Kidney capillary endothelial cell (primary cell): ENCODE measurements at regions not wholly inside any gene's neighbourhood (a gene's known extent, or its start where the extent isn't known, plus 50 kb on each side); places are given as distances from the start of the nearest gene placed in this dataset.
"Not testable (repeated sequence)": the region's sequence is repeated elsewhere in the genome, so short reads cannot be mapped to it uniquely, and the experiment has no call there.

Experiments used
- DNase-seq: peaks from one replicate; pipeline ENCODE4 v3.0.0-alpha.2; 2018; ENCODE audit warnings: low spot score

- no peak for DNase-seq
These were observed 54.4 kb upstream of the LGR5 start for GRCh38 chr12:71385155-71385554.

- not testable (repeated sequence) for DNase-seq
These were observed 62.8 kb upstream of the LGR5 start for GRCh38 chr12:71376711-71377355.

- DNase-seq = no peak
These were observed 68.5 kb upstream of the LGR5 start for GRCh38 chr12:71371122-71371521.

- no peak for DNase-seq
These were observed 79.6 kb upstream of the LGR5 start for GRCh38 chr12:71360013-71360412.

GRCh38 chr12:71356569-71356968 lies 83.0 kb upstream of the LGR5 start:
- DNase-seq = no peak

- DNase-seq = no peak
These were observed 84.7 kb upstream of the LGR5 start for GRCh38 chr12:71354871-71355270.

GRCh38 chr12:71353607-71354006 lies 86.0 kb upstream of the LGR5 start:
- DNase-seq = no peak

- no peak for DNase-seq
These were observed 89.6 kb upstream of the LGR5 start for GRCh38 chr12:71349950-71350349.

- DNase-seq = no peak
These were observed 100.7 kb upstream of the LGR5 start for GRCh38 chr12:71338933-71339332.

GRCh38 chr12:71335963-71336257 lies 103.7 kb upstream of the LGR5 start:
- DNase-seq = no peak

- no peak for DNase-seq
These were observed 104.2 kb upstream of the LGR5 start for GRCh38 chr12:71335151-71335962.

- no peak for DNase-seq
These were observed 106.2 kb upstream of the LGR5 start for GRCh38 chr12:71333418-71333817.

GRCh38 chr12:71329956-71330355 lies 109.6 kb upstream of the LGR5 start:
- DNase-seq = no peak

- no peak for DNase-seq
These were observed 118.1 kb upstream of the LGR5 start for GRCh38 chr12:71321531-71321930.

GRCh38 chr12:71321130-71321529 lies 118.5 kb upstream of the LGR5 start:
- no peak for DNase-seq

- DNase-seq = no peak
These were observed 124.1 kb upstream of the LGR5 start for GRCh38 chr12:71315328-71315985.

GRCh38 chr12:71312768-71313403 lies 126.7 kb upstream of the LGR5 start:
- no peak for DNase-seq

- not testable (repeated sequence) for DNase-seq
These were observed 128.0 kb upstream of the LGR5 start for GRCh38 chr12:71311611-71312010.

GRCh38 chr12:71306808-71307207 lies 132.8 kb upstream of the LGR5 start:
- no peak for DNase-seq

GRCh38 chr12:71304306-71304705 lies 135.3 kb upstream of the LGR5 start:
- DNase-seq = no peak

- no peak for DNase-seq
These were observed 136.4 kb upstream of the LGR5 start for GRCh38 chr12:71303199-71303598.

- DNase-seq = no peak
These were observed 138.6 kb upstream of the LGR5 start for GRCh38 chr12:71300772-71301675.
